HG03139 (cell line): ENCODE measurements at regions not wholly inside any gene's neighbourhood (a gene's known extent, or its start where the extent isn't known, plus 50 kb on each side); places are given as distances from the start of the nearest gene placed in this dataset.
"Not testable (repeated sequence)": the region's sequence is repeated elsewhere in the genome, so short reads cannot be mapped to it uniquely, and the experiment has no call there.

Source experiments
- ATAC-seq: cut with Tn5 transposase; IDR thresholded peaks from one replicate; pipeline ENCODE4 v1.9.1; 2021; ENCODE audit not compliant: unreplicated experiment

- ATAC-seq, result no peak
These were observed 273.0 kb upstream of the PREP start for GRCh38 chr6:105675715-105676397.

- not testable (repeated sequence) for ATAC-seq
These were observed 270.1 kb upstream of the PREP start for GRCh38 chr6:105672856-105673538.

- ATAC-seq, result no peak
These were observed 266.4 kb upstream of the PREP start for GRCh38 chr6:105669232-105669631.

GRCh38 chr6:105667056-105667455 is 264.2 kb upstream of the PREP start:
- ATAC-seq, result no peak

- ATAC-seq, result no peak
These were observed 262.0 kb upstream of the PREP start for GRCh38 chr6:105664931-105665330.

- ATAC-seq, result no peak
These were observed 249.1 kb upstream of the PREP start for GRCh38 chr6:105651969-105652368.

GRCh38 chr6:105650347-105650746 is 247.5 kb upstream of the PREP start:
- no peak for ATAC-seq

- ATAC-seq, result no peak
These were observed 246.3 kb upstream of the PREP start for GRCh38 chr6:105649192-105649591.

- ATAC-seq, result no peak
These were observed 245.4 kb upstream of the PREP start for GRCh38 chr6:105648276-105648675.

- peak; percentile 89 for ATAC-seq
These were observed 243.5 kb upstream of the PREP start for GRCh38 chr6:105646391-105646867.

GRCh38 chr6:105645958-105646357 is 243.1 kb upstream of the PREP start:
- ATAC-seq, result no peak

- no peak for ATAC-seq
These were observed 242.3 kb upstream of the PREP start for GRCh38 chr6:105645156-105645555.

- ATAC-seq, result no peak
These were observed 241.8 kb upstream of the PREP start for GRCh38 chr6:105644691-105645090.

GRCh38 chr6:105644073-105644489 is 241.2 kb upstream of the PREP start:
- ATAC-seq, result no peak

GRCh38 chr6:105642708-105643107 is 239.8 kb upstream of the PREP start:
- ATAC-seq, result no peak

GRCh38 chr6:105641504-105641903 is 238.6 kb upstream of the PREP start:
- ATAC-seq, result no peak

- no peak for ATAC-seq
These were observed 236.2 kb upstream of the PREP start for GRCh38 chr6:105639124-105639523.

- ATAC-seq, result no peak
These were observed 230.9 kb upstream of the PREP start for GRCh38 chr6:105633814-105634213.

GRCh38 chr6:105628156-105628860 is 225.4 kb upstream of the PREP start:
- no peak for ATAC-seq

- no peak for ATAC-seq
These were observed 223.6 kb upstream of the PREP start for GRCh38 chr6:105626295-105627158.

GRCh38 chr6:105624021-105624420 is 221.1 kb upstream of the PREP start:
- ATAC-seq, result no peak
